ENCODE measurements at regions not wholly inside any gene's neighbourhood (a gene's known extent, or its start where the extent isn't known, plus 50 kb on each side); places are given as distances from the start of the nearest gene placed in this dataset.

GRCh38 chr3:27535809-27536392 lies 51.7 kb upstream of the SLC4A7 start:
- Mint-ChIP-seq H3K4me1 (ENCODE audit: low read depth, unreplicated experiment) (peaks cover 2% of the 10 kb centered on the region), H3K4me3 (ENCODE audit: unreplicated experiment) (no peak overlapping the region), H3K9me3 (ENCODE audit: unreplicated experiment) (peaks cover 2% of the 10 kb centered on the region), H3K27me3 (ENCODE audit: unreplicated experiment) (peaks cover 3% of the 10 kb centered on the region), H3K36me3 (ENCODE audit: unreplicated experiment) (no peaks in the 10 kb centered on the region), H3K27ac (ENCODE audit: unreplicated experiment) (no peak overlapping the region)
- no peak for DNase-seq
- no peak for TF ChIP-seq CTCF (IDR thresholded peaks at IDR 0.05; ENCODE audit: partially characterized antibody, unreplicated experiment)

- H3K36me3 Mint-ChIP-seq (ENCODE audit: unreplicated experiment): no peaks in the 10 kb centered on the region
- H3K4me3 Mint-ChIP-seq (ENCODE audit: unreplicated experiment): no peak overlapping the region
Measured at GRCh38 chr3:27533718-27534573, 49.8 kb upstream of the SLC4A7 start.

More at GRCh38 chr3:27533718-27534573, 49.8 kb upstream of the SLC4A7 start:
- Mint-ChIP-seq H3K4me1 (ENCODE audit: low read depth, unreplicated experiment) (peaks cover 2% of the 10 kb centered on the region), H3K27ac (ENCODE audit: unreplicated experiment) (no peak overlapping the region), H3K9me3 (ENCODE audit: unreplicated experiment) (no peaks in the 10 kb centered on the region), H3K27me3 (ENCODE audit: unreplicated experiment) (peaks cover 3% of the 10 kb centered on the region)
- no peak for DNase-seq
- TF ChIP-seq CTCF (IDR thresholded peaks at IDR 0.05; ENCODE audit: partially characterized antibody, unreplicated experiment): no peak

Measured in glutamatergic neuron (in vitro differentiated cells).